SK-N-SH (cell line): ENCODE measurements at regions not wholly inside any gene's neighbourhood (a gene's known extent, or its start where the extent isn't known, plus 50 kb on each side); places are given as distances from the start of the nearest gene placed in this dataset.

ENCODE experiments used
- CTCF ChIA-PET: fragments of 300-600, 350-600 bp; formaldehyde crosslinking; extraction: SDS; loops from one replicate; lab custom pipeline; 2021; lab: Yijun Ruan, JAX
- POLR2A ChIA-PET: fragments of 350-600 bp; sonication (Branson Sonifier 250); formaldehyde crosslinking; extraction: SDS; loops from one replicate; lab custom pipeline; 2020; ENCODE audit warnings: antibody characterized with exemption, inconsistent platforms; lab: Yijun Ruan, JAX
- DNase-seq: peaks from one replicate; pipeline ENCODE4 v3.0.0; 2012
- H2AFZ ChIP-seq: fragments of 200-600 bp; sonication (generic); 2 replicates; pipeline ENCODE4 v1.8.1; 2016; ENCODE audit warnings: antibody characterized with exemption, mild to moderate bottlenecking, low read depth
- H3F3A ChIP-seq: fragments of 200-600 bp; sonication (generic); replicated peaks from 2 replicates; pipeline ENCODE3; 2016; ENCODE audit warnings: antibody characterized with exemption, mild to moderate bottlenecking; ENCODE audit not compliant: insufficient read depth
- H3K27ac ChIP-seq, 2 experiments: fragments of 200-500 bp in 1 of 2; fragments of 200-600 bp in 1 of 2; sonication (Bioruptor generic) in 1 of 2; sonication (generic), shearing (Covaris generic) in 1 of 2; 2 replicates each; pipeline versions ENCODE4 v1.5.1 to v1.6.1; 2014 to 2016; ENCODE audit warnings: low read depth in 2 of 2, inconsistent platforms in 1 of 2, low read length in 1 of 2, mild to moderate bottlenecking in 1 of 2, mixed read lengths in 1 of 2
- H3K27me3 ChIP-seq: fragments of 200-600 bp; sonication (generic), shearing (Covaris generic); 2 replicates; pipeline ENCODE4 v1.6.1; 2016; ENCODE audit warnings: mixed run types; ENCODE audit not compliant: insufficient read depth
- H3K36me3 ChIP-seq, 2 experiments: fragments of 200-500 bp in 1 of 2; fragments of 200-600 bp in 1 of 2; sonication (Bioruptor generic) in 1 of 2; sonication (generic) in 1 of 2; replicated peaks in 1 of 2; 2 replicates each; pipeline versions ENCODE3 to v1.5.1; 2014 to 2016; ENCODE audit warnings: low read length in 1 of 2, mild to moderate bottlenecking in 1 of 2; ENCODE audit not compliant: insufficient read depth in 2 of 2, control insufficient read depth in 1 of 2
- H3K4me1 ChIP-seq, 2 experiments: fragments of 200-500 bp in 1 of 2; fragments of 200-600 bp in 1 of 2; sonication (Bioruptor generic) in 1 of 2; sonication (generic), shearing (Covaris generic) in 1 of 2; 2 replicates each; pipeline versions ENCODE4 v1.5.1 to v1.6.1; 2014 to 2016; ENCODE audit warnings: low read depth in 1 of 2, low read length in 1 of 2, mixed run types in 1 of 2; ENCODE audit not compliant: insufficient read depth in 2 of 2, control insufficient read depth in 1 of 2
- H3K4me2 ChIP-seq: fragments of 200-600 bp; sonication (generic), shearing (Covaris generic); 2 replicates; pipeline ENCODE4 v1.6.1; 2017; ENCODE audit warnings: mixed run types
- H3K4me3 ChIP-seq, 2 experiments: fragments of 200-500 bp in 1 of 2; fragments of 200-600 bp in 1 of 2; sonication (Bioruptor generic) in 1 of 2; sonication (generic), shearing (Covaris generic) in 1 of 2; 2 replicates each; pipeline versions ENCODE4 v1.5.1 to v1.8.1; 2014 to 2016; ENCODE audit warnings: low read depth in 2 of 2, inconsistent platforms in 1 of 2, low read length in 1 of 2, mild to moderate bottlenecking in 1 of 2, mixed read lengths in 1 of 2, moderate library complexity in 1 of 2
- H3K79me2 ChIP-seq: fragments of 200-600 bp; sonication (generic); 2 replicates; pipeline ENCODE4 v1.8.1; 2017; ENCODE audit warnings: mild to moderate bottlenecking; ENCODE audit not compliant: insufficient read depth
- H3K9ac ChIP-seq: fragments of 200-600 bp; sonication (generic); 2 replicates; pipeline ENCODE4 v1.6.1; 2017; ENCODE audit warnings: mixed run types
- H3K9me2 ChIP-seq: fragments of 200-600 bp; sonication (generic); 2 replicates; pipeline ENCODE4 v1.6.1; 2017; ENCODE audit warnings: mixed run types
- H3K9me3 ChIP-seq: fragments of 200-600 bp; sonication (generic); 2 replicates; pipeline ENCODE4 v1.6.1; 2017; ENCODE audit warnings: mixed run types, mild to moderate bottlenecking, moderate library complexity
- H4K20me1 ChIP-seq: fragments of 200-600 bp; sonication (generic); 2 replicates; pipeline ENCODE4 v1.6.1; 2017; ENCODE audit warnings: mild to moderate bottlenecking, mixed run types; ENCODE audit not compliant: insufficient read depth
- CHD2 ChIP-seq: fragments of 150-350 bp; IDR thresholded peaks from 2 replicates; pipeline ENCODE4 v1.6.1; 2018; ENCODE audit warnings: low read length; ENCODE audit not compliant: partially characterized antibody
- ELF1 ChIP-seq: IDR thresholded peaks from 2 replicates; pipeline ENCODE4 v1.4.0; 2012
- EZH2phosphoT487 ChIP-seq: fragments of 200-600 bp; sonication (generic); IDR thresholded peaks from 2 replicates; pipeline ENCODE4 v1.6.1; 2017; ENCODE audit warnings: low read depth, mixed run types, mild to moderate bottlenecking, antibody characterized with exemption, moderate library complexity, borderline replicate concordance
- FOSL2 ChIP-seq: IDR thresholded peaks from 2 replicates; pipeline ENCODE4 v1.4.0; 2012; ENCODE audit warnings: low read depth, mild to moderate bottlenecking, moderate library complexity, borderline replicate concordance
- FOXJ3 ChIP-seq: sonication (generic); formaldehyde crosslinking; IDR thresholded peaks from 2 replicates; pipeline ENCODE4 v1.5.1; 2020; ENCODE audit warnings: mild to moderate bottlenecking, missing genetic modification reagents
- GATA2 ChIP-seq: sonication (generic); formaldehyde crosslinking; IDR thresholded peaks from 2 replicates; pipeline ENCODE4 v1.5.0; 2020; ENCODE audit warnings: mild to moderate bottlenecking, missing genetic modification reagents
- MXI1 ChIP-seq: IDR thresholded peaks from 2 replicates; pipeline ENCODE4 v1.6.1; 2012; ENCODE audit warnings: mild to moderate bottlenecking, low read depth, low read length, improper control_type of control experiment
- NFIC ChIP-seq: IDR thresholded peaks from 2 replicates; pipeline ENCODE4 v1.4.0; 2012; ENCODE audit warnings: borderline replicate concordance
- NRF1 ChIP-seq: IDR thresholded peaks from 2 replicates; pipeline ENCODE4 v1.6.1; 2012; ENCODE audit warnings: low read depth, mild to moderate bottlenecking, low read length
- POLR2AphosphoS5 ChIP-seq: IDR thresholded peaks from 2 replicates; pipeline ENCODE4 v1.6.1; 2012; ENCODE audit warnings: low read depth, low read length
- RAD21 ChIP-seq: IDR thresholded peaks from 2 replicates; pipeline ENCODE4 v1.6.1; 2012; ENCODE audit warnings: mild to moderate bottlenecking, low read length
- RFX5 ChIP-seq: IDR thresholded peaks from 2 replicates; pipeline ENCODE4 v1.6.1; 2012; ENCODE audit warnings: mild to moderate bottlenecking, improper control_type of control experiment, low read length
- SMC3 ChIP-seq: IDR thresholded peaks from 2 replicates; pipeline ENCODE4 v1.6.1; 2012; ENCODE audit warnings: low read depth, low read length, improper control_type of control experiment
- TAF1 ChIP-seq: IDR thresholded peaks from 2 replicates; pipeline ENCODE4 v1.6.1; 2012; ENCODE audit warnings: low read depth, mild to moderate bottlenecking, low read length, moderate library complexity, borderline replicate concordance
- USF2 ChIP-seq: fragments of 150-350 bp; IDR thresholded peaks from 2 replicates; pipeline ENCODE4 v1.6.1; 2017; ENCODE audit warnings: antibody characterized with exemption, low read length, low read depth, borderline replicate concordance
- YY1 ChIP-seq: IDR thresholded peaks from 2 replicates; pipeline ENCODE4 v1.4.0; 2012; ENCODE audit warnings: low read depth, mild to moderate bottlenecking
- WGBS: methylation state at CpG from one replicate; pipeline ENCODE4 v1.1.6; 2017; ENCODE audit warnings: low lambda C conversion rate; 5-methylcytosine and 5-hydroxymethylcytosine counted together
- TF ChIP-seq, protein P1 (sequence below): IDR thresholded peaks from 2 replicates; pipeline ENCODE4 v1.4.0; 2012; ENCODE audit warnings: low read depth
- TF ChIP-seq, protein P2 (sequence below): IDR thresholded peaks from 2 replicates; pipeline ENCODE4 v1.4.0; 2012; ENCODE audit warnings: low read depth, borderline replicate concordance
- TF ChIP-seq, protein P3 (sequence below): IDR thresholded peaks from 2 replicates; pipeline ENCODE4; 2012

- H3K4me3 ChIP-seq = no peak overlapping the region
- no peak overlapping the region for H3K27ac ChIP-seq
- no peak for TF ChIP-seq NFIC
- no peak for TF ChIP-seq SMC3
- TF ChIP-seq EZH2phosphoT487 = no peak
- TF ChIP-seq TAF1 = no peak
- TF ChIP-seq POLR2AphosphoS5 = no peak
- TF ChIP-seq, all 33 proteins: peak for 0
- CTCF ChIA-PET = no interaction called here
- H3F3A ChIP-seq = no peaks in the 10 kb centered on the region
- no peak overlapping the region for H3K9ac ChIP-seq
- H3K9me2 ChIP-seq = no peaks in the 10 kb centered on the region
- no peak for DNase-seq
- WGBS = 21% methylated on average over 5 of the region's 5 CpGs
- POLR2A ChIA-PET = no interaction called here
- no peak overlapping the region for H2AFZ ChIP-seq
- no peaks in the 10 kb centered on the region for H3K9me3 ChIP-seq
- no peaks in the 10 kb centered on the region for H3K79me2 ChIP-seq
- H3K4me1 ChIP-seq = no peaks in the 10 kb centered on the region
- no peaks in the 10 kb centered on the region for H3K36me3 ChIP-seq
- H3K27me3 ChIP-seq = no peaks in the 10 kb centered on the region
- no peaks in the 10 kb centered on the region for H4K20me1 ChIP-seq
- no peak overlapping the region for H3K4me2 ChIP-seq
Observed at GRCh38 chr16:52812678-52813556, 239.8 kb downstream of the CHD9NB start.

- CTCF ChIA-PET = no interaction called here
- Histone ChIP-seq H3K4me2 (no peak overlapping the region), H4K20me1 (no peaks in the 10 kb centered on the region), H3K27ac (no peak overlapping the region), H3K9me2 (no peaks in the 10 kb centered on the region), H3K27me3 (no peaks in the 10 kb centered on the region), H3K79me2 (no peaks in the 10 kb centered on the region), H3K4me3 (no peak overlapping the region), H2AFZ (no peak overlapping the region), H3K36me3 (no peaks in the 10 kb centered on the region), H3K4me1 (no peaks in the 10 kb centered on the region), H3K9me3 (no peaks in the 10 kb centered on the region), H3K9ac (no peak overlapping the region), H3F3A (no peaks in the 10 kb centered on the region)
- 2% methylated on average over 3 of the region's 3 CpGs for WGBS
- POLR2A ChIA-PET = no interaction called here
- TF ChIP-seq RAD21 (no peak), CHD2 (no peak), RFX5 (no peak), FOSL2 (no peak), USF2 (no peak), NRF1 (no peak), ELF1 (no peak), MXI1 (no peak), GATA2 (no peak), YY1 (no peak), TAF1 (no peak), SMC3 (no peak), FOXJ3 (CRISPR knock-in tag) (no peak), POLR2AphosphoS5 (no peak)
- TF ChIP-seq, protein P1, sequence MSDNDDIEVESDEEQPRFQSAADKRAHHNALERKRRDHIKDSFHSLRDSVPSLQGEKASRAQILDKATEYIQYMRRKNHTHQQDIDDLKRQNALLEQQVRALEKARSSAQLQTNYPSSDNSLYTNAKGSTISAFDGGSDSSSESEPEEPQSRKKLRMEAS = no peak
- TF ChIP-seq, protein P2, sequence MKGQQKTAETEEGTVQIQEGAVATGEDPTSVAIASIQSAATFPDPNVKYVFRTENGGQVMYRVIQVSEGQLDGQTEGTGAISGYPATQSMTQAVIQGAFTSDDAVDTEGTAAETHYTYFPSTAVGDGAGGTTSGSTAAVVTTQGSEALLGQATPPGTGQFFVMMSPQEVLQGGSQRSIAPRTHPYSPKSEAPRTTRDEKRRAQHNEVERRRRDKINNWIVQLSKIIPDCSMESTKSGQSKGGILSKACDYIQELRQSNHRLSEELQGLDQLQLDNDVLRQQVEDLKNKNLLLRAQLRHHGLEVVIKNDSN = no peak
- TF ChIP-seq, protein P3, sequence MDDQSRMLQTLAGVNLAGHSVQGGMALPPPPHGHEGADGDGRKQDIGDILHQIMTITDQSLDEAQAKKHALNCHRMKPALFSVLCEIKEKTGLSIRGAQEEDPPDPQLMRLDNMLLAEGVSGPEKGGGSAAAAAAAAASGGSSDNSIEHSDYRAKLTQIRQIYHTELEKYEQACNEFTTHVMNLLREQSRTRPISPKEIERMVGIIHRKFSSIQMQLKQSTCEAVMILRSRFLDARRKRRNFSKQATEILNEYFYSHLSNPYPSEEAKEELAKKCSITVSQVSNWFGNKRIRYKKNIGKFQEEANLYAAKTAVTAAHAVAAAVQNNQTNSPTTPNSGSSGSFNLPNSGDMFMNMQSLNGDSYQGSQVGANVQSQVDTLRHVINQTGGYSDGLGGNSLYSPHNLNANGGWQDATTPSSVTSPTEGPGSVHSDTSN = no peak
- no peak for DNase-seq
Observed at GRCh38 chr16:52805559-52806168, 247.0 kb downstream of the CHD9NB start.
